MM.1S (cell line): ENCODE measurements at regions not wholly inside any gene's neighbourhood (a gene's known extent, or its start where the extent isn't known, plus 50 kb on each side); places are given as distances from the start of the nearest gene placed in this dataset.

ENCODE experiments used
- CTCF ChIP-seq: fragments of 300-600 bp; sonication (generic); IDR thresholded peaks from 2 replicates; pipeline ENCODE4 v1.5.1; 2016; ENCODE audit warnings: antibody characterized with exemption, low read length, mixed read lengths
- EZH2 ChIP-seq: fragments of 300-600 bp; sonication (generic); optimal IDR thresholded peaks from 2 replicates; pipeline ENCODE3; 2017; ENCODE audit warnings: low read depth, mild to moderate bottlenecking, antibody characterized with exemption, low read length, mixed read lengths
- EZH2phosphoT487 ChIP-seq: fragments of 300-600 bp; sonication (generic); IDR thresholded peaks from 2 replicates; pipeline ENCODE4 v1.6.1; 2018; ENCODE audit warnings: antibody characterized with exemption, low read length

- no peak for TF ChIP-seq CTCF
- no peak for TF ChIP-seq EZH2
- no peak for TF ChIP-seq EZH2phosphoT487
These were observed 751.5 kb downstream of the MAT2B start for GRCh38 chr5:164256954-164257353.
